Tibial nerve (tissue), 4 donors: ENCODE measurements at regions not wholly inside any gene's neighbourhood (a gene's known extent, or its start where the extent isn't known, plus 50 kb on each side); places are given as distances from the start of the nearest gene placed in this dataset.

Experiments used
- EP300 ChIP-seq, 2 donors: sonication (generic); formaldehyde crosslinking; IDR thresholded peaks; one replicate each; pipeline ENCODE4 v1.6.1; 2017; ENCODE audit warnings: antibody characterized with exemption in 2 of 2, mild to moderate bottlenecking in 1 of 2
- POLR2A ChIP-seq, 2 donors: fragments of 450-650 bp; IDR thresholded peaks; one replicate each; pipeline ENCODE4 v1.6.1; 2017; ENCODE audit warnings: antibody characterized with exemption in 2 of 2, mild to moderate bottlenecking in 2 of 2, moderate library complexity in 2 of 2
- TF ChIP-seq, protein P1 (sequence below), 5 experiments: fragments of 200-600 bp in 3 of 5; fragments of 450-650 bp in 2 of 5; sonication (generic) in 3 of 5; IDR thresholded peaks; one replicate each; pipeline ENCODE4 v1.5.1; 2016 to 2019; ENCODE audit warnings: antibody characterized with exemption in 5 of 5, mild to moderate bottlenecking in 3 of 5, moderate library complexity in 2 of 5

DNA sequence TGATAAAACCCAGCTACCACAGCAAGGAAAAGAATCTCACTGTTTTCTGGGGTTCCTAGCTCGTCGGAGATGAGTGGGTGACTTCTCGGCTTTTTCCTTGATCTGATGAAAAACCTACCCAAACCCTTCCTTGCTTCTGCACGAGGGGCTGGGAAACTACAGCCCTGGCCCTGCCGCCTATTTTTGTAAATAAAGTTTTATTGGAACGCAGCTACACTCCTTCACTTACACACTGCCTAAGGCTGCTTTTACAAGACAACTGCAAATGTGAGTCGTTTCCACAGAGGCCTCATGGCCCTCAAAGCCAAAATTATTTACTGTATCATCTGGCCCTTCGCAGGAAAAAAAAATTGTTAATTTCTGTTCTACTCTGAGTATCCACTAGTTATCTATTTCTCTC lies 116.0 kb upstream of the TMPRSS2 start:
- TF ChIP-seq, protein P1, sequence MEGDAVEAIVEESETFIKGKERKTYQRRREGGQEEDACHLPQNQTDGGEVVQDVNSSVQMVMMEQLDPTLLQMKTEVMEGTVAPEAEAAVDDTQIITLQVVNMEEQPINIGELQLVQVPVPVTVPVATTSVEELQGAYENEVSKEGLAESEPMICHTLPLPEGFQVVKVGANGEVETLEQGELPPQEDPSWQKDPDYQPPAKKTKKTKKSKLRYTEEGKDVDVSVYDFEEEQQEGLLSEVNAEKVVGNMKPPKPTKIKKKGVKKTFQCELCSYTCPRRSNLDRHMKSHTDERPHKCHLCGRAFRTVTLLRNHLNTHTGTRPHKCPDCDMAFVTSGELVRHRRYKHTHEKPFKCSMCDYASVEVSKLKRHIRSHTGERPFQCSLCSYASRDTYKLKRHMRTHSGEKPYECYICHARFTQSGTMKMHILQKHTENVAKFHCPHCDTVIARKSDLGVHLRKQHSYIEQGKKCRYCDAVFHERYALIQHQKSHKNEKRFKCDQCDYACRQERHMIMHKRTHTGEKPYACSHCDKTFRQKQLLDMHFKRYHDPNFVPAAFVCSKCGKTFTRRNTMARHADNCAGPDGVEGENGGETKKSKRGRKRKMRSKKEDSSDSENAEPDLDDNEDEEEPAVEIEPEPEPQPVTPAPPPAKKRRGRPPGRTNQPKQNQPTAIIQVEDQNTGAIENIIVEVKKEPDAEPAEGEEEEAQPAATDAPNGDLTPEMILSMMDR (IDR thresholded peaks at IDR 0.05), result no peak
- TF ChIP-seq EP300 (IDR thresholded peaks at IDR 0.05), result no peak
- TF ChIP-seq POLR2A (IDR thresholded peaks at IDR 0.05), result no peak
